Trophoblast cell (in vitro differentiated cells and primary cell): ENCODE measurements at regions not wholly inside any gene's neighbourhood (a gene's known extent, or its start where the extent isn't known, plus 50 kb on each side); places are given as distances from the start of the nearest gene placed in this dataset.

Experiments
- DNase-seq, 2 donors: peaks; one replicate each; pipeline ENCODE4 v3.0.0-alpha.2; 2016
- H2AFZ ChIP-seq: 2 replicates; pipeline ENCODE4 v1.6.1; 2013; ENCODE audit warnings: low read length, moderate library complexity, mild to moderate bottlenecking; ENCODE audit not compliant: insufficient read depth, poor library complexity
- H2AK5ac ChIP-seq: 2 replicates; pipeline ENCODE4 v1.6.1; 2013; ENCODE audit warnings: mild to moderate bottlenecking, low read length
- H2BK120ac ChIP-seq: 2 replicates; pipeline ENCODE4 v1.6.1; 2013; ENCODE audit warnings: low read length, mild to moderate bottlenecking, moderate library complexity; ENCODE audit not compliant: insufficient read depth, poor library complexity
- H2BK12ac ChIP-seq: 2 replicates; pipeline ENCODE4 v1.6.1; 2013; ENCODE audit warnings: mild to moderate bottlenecking, low read length, moderate library complexity
- H2BK5ac ChIP-seq: 2 replicates; pipeline ENCODE4 v1.6.1; 2013; ENCODE audit warnings: low read length, low read depth, moderate library complexity, mild to moderate bottlenecking; ENCODE audit not compliant: poor library complexity
- H3K14ac ChIP-seq: 2 replicates; pipeline ENCODE4 v1.6.1; 2013; ENCODE audit warnings: mild to moderate bottlenecking, low read length
- H3K18ac ChIP-seq: 2 replicates; pipeline ENCODE4 v1.6.1; 2013; ENCODE audit warnings: mild to moderate bottlenecking, low read length
- H3K23ac ChIP-seq: 2 replicates; pipeline ENCODE4 v1.6.1; 2013; ENCODE audit warnings: low read length
- H3K27ac ChIP-seq: 2 replicates; pipeline ENCODE4 v1.5.1; 2013; ENCODE audit warnings: low read depth, mild to moderate bottlenecking, inconsistent platforms, low read length, moderate library complexity
- H3K27me3 ChIP-seq: 2 replicates; pipeline ENCODE4 v1.6.1; 2013; ENCODE audit warnings: inconsistent platforms, mild to moderate bottlenecking, low read length, moderate library complexity; ENCODE audit not compliant: insufficient read depth
- H3K36me3 ChIP-seq, 2 experiments: 1 replicate in 1 of 2; 2 replicates in 1 of 2; pipeline ENCODE4 v1.6.1; 2013; ENCODE audit warnings: low read length in 2 of 2, mild to moderate bottlenecking in 2 of 2, moderate library complexity in 1 of 2; ENCODE audit not compliant: insufficient read depth in 2 of 2, control insufficient read depth in 1 of 2
- H3K4ac ChIP-seq: 2 replicates; pipeline ENCODE4 v1.6.1; 2013; ENCODE audit warnings: low read depth, mild to moderate bottlenecking, low read length, moderate library complexity
- H3K4me1 ChIP-seq, 2 experiments: 1 replicate in 1 of 2; 2 replicates in 1 of 2; pipeline ENCODE4 v1.6.1; 2013; ENCODE audit warnings: low read length in 2 of 2, mild to moderate bottlenecking in 2 of 2, moderate library complexity in 1 of 2; ENCODE audit not compliant: insufficient read depth in 2 of 2, control insufficient read depth in 1 of 2
- H3K4me2 ChIP-seq: 2 replicates; pipeline ENCODE4 v1.6.1; 2013; ENCODE audit warnings: inconsistent platforms, mild to moderate bottlenecking, low read length, moderate library complexity
- H3K4me3 ChIP-seq: 2 replicates; pipeline ENCODE4 v1.5.1; 2013; ENCODE audit warnings: mild to moderate bottlenecking, low read depth, low read length, inconsistent platforms
- H3K79me1 ChIP-seq: one replicate; pipeline ENCODE4 v1.6.1; 2013; ENCODE audit warnings: low read length
- H3K79me2 ChIP-seq: 2 replicates; pipeline ENCODE4 v1.6.1; 2013; ENCODE audit warnings: low read length, mild to moderate bottlenecking; ENCODE audit not compliant: control insufficient read depth, insufficient read depth, poor library complexity
- H3K9ac ChIP-seq: 2 replicates; pipeline ENCODE4 v1.6.1; 2013; ENCODE audit warnings: mild to moderate bottlenecking, low read length
- H3K9me3 ChIP-seq: 2 replicates; pipeline ENCODE4 v1.6.1; 2013; ENCODE audit warnings: low read depth, mild to moderate bottlenecking, control low read depth, inconsistent platforms, low read length; ENCODE audit not compliant: insufficient read depth
- H4K12ac ChIP-seq: 2 replicates; pipeline ENCODE4 v1.6.1; 2013; ENCODE audit warnings: low read depth, mild to moderate bottlenecking, low read length, moderate library complexity
- H4K8ac ChIP-seq: 2 replicates; pipeline ENCODE4 v1.6.1; 2013; ENCODE audit warnings: low read depth, mild to moderate bottlenecking, low read length, moderate library complexity
- H4K91ac ChIP-seq: one replicate; pipeline ENCODE4 v1.6.1; 2013; ENCODE audit warnings: low read depth, mild to moderate bottlenecking, low read length, moderate library complexity
- WGBS: extraction: QIAGEN DNeasy Blood & Tissue Kit; methylation state at CpG from one replicate; pipeline ENCODE4 v1.1.7; 2013; ENCODE audit warnings: missing lambda C conversion rate; ENCODE audit not compliant: insufficient read length, insufficient coverage; ENCODE audit errors: extremely low coverage; 5-methylcytosine and 5-hydroxymethylcytosine counted together

DNA sequence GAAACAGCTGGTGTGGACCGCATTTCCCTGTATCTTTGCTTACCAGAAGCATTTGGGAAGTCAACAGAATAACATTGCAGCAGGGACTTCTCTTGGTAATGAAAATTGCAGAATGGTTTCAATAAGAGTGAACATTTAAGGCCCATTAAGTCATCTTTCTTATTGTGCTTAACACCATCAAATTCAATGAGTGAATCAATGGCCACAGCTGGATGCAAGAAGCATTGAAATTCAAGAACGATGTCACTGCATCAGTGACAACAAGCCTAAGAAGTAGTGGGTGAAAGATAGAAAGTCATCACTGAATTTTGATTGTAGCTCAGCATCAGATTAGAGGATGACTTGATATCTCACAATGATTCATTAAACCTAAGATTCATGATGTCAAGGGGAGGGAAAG is 93.9 kb upstream of the GPM6A start:
- H3K79me2 ChIP-seq: no peaks in the 10 kb centered on the region
- H3K4me3 ChIP-seq: no peak overlapping the region
- DNase-seq: no peak
- H3K14ac ChIP-seq: no peak overlapping the region
- H4K8ac ChIP-seq: no peak overlapping the region
- H3K36me3 ChIP-seq: no peaks in the 10 kb centered on the region
- no peak overlapping the region for H3K4ac ChIP-seq
- no peak overlapping the region for H2BK12ac ChIP-seq
- H3K9ac ChIP-seq: no peak overlapping the region
- no peaks in the 10 kb centered on the region for H3K27me3 ChIP-seq
- H4K12ac ChIP-seq: no peak overlapping the region
- no peak overlapping the region for H3K27ac ChIP-seq
- no peak overlapping the region for H3K4me2 ChIP-seq
- H4K91ac ChIP-seq: no peak overlapping the region
- H3K18ac ChIP-seq: no peak overlapping the region
- no peaks in the 10 kb centered on the region for H3K4me1 ChIP-seq
- no peak overlapping the region for H2BK120ac ChIP-seq
- no peak overlapping the region for H2AFZ ChIP-seq
- no peaks in the 10 kb centered on the region for H3K79me1 ChIP-seq
- H2AK5ac ChIP-seq: no peak overlapping the region
- no peaks in the 10 kb centered on the region for H3K9me3 ChIP-seq
- WGBS: no CpG with 5 or more reads among the region's 2 CpGs
- H2BK5ac ChIP-seq: no peak overlapping the region
- no peak overlapping the region for H3K23ac ChIP-seq

DNA sequence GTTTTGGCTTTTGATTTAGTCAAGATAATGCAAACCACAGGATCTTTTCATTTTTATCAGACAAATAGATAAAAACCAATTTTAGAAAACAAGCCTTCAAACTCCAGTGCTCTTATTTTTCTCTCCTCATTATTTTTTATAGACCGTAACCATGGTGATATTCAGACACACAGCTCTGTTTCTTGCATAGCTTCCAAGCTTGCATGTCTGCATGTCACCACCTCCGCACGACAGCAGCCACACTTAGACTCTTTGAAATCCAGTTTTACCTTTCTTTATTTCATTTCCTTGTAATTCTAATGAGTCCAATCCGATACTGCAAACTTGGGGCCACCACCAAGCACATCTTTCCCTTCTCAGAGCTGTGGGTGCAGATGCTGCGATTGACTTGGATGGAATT is 94.3 kb upstream of the GPM6A start:
- H3K27me3 ChIP-seq: no peaks in the 10 kb centered on the region
- H3K27ac ChIP-seq: no peak overlapping the region
- no peak overlapping the region for H4K91ac ChIP-seq
- no peak overlapping the region for H2BK12ac ChIP-seq
- no peaks in the 10 kb centered on the region for H3K9me3 ChIP-seq
- no peak overlapping the region for H3K4me2 ChIP-seq
- no peak overlapping the region for H4K12ac ChIP-seq
- H3K23ac ChIP-seq: no peak overlapping the region
- H3K4me3 ChIP-seq: no peak overlapping the region
- no peak overlapping the region for H2AFZ ChIP-seq
- no peak overlapping the region for H3K9ac ChIP-seq
- no peaks in the 10 kb centered on the region for H3K4me1 ChIP-seq
- H3K14ac ChIP-seq: no peak overlapping the region
- no peak overlapping the region for H3K18ac ChIP-seq
- no peaks in the 10 kb centered on the region for H3K36me3 ChIP-seq
- H3K79me2 ChIP-seq: no peaks in the 10 kb centered on the region
- H3K79me1 ChIP-seq: no peaks in the 10 kb centered on the region
- H4K8ac ChIP-seq: no peak overlapping the region
- no peak overlapping the region for H2AK5ac ChIP-seq
- no peak for DNase-seq
- H3K4ac ChIP-seq: no peak overlapping the region
- no peak overlapping the region for H2BK5ac ChIP-seq
- no CpG with 5 or more reads among the region's 5 CpGs for whole genome bisulfite sequencing
- H2BK120ac ChIP-seq: no peak overlapping the region

DNA sequence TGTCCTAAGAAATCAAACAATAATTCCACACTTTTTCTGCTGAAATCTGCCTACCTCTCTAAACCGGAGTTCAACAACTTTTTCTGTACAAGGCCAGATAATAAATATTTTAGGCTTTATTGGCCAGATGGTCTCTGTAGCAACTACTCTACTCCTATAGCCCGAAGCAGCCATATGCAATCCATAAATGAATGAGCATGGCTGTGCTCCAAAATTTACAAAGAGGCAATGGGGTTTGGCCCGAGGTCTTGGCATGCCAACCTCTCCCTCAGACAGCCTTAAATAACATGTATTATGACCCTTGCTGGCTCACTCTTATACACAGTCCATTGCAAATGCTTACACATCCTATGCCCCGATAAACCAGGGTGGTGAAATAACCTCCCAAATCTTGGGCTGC is 98.6 kb upstream of the GPM6A start:
- Histone ChIP-seq H2BK12ac (no peak overlapping the region), H3K4me3 (no peak overlapping the region), H2AFZ (no peak overlapping the region), H4K8ac (no peak overlapping the region), H3K79me2 (no peaks in the 10 kb centered on the region), H3K23ac (no peak overlapping the region), H3K79me1 (no peaks in the 10 kb centered on the region), H2BK5ac (no peak overlapping the region), H3K27me3 (no peaks in the 10 kb centered on the region), H3K4me2 (no peak overlapping the region), H2BK120ac (no peak overlapping the region), H2AK5ac (no peak overlapping the region), H3K9ac (no peak overlapping the region), H3K27ac (no peak overlapping the region), H3K4ac (no peak overlapping the region), H3K14ac (no peak overlapping the region), H3K4me1 (no peaks in the 10 kb centered on the region), H4K91ac (no peak overlapping the region), H3K9me3 (no peaks in the 10 kb centered on the region), H4K12ac (no peak overlapping the region), H3K18ac (no peak overlapping the region), H3K36me3 (no peaks in the 10 kb centered on the region)
- DNase-seq: no peak
- WGBS: no CpG with 5 or more reads among the region's 4 CpGs

DNA sequence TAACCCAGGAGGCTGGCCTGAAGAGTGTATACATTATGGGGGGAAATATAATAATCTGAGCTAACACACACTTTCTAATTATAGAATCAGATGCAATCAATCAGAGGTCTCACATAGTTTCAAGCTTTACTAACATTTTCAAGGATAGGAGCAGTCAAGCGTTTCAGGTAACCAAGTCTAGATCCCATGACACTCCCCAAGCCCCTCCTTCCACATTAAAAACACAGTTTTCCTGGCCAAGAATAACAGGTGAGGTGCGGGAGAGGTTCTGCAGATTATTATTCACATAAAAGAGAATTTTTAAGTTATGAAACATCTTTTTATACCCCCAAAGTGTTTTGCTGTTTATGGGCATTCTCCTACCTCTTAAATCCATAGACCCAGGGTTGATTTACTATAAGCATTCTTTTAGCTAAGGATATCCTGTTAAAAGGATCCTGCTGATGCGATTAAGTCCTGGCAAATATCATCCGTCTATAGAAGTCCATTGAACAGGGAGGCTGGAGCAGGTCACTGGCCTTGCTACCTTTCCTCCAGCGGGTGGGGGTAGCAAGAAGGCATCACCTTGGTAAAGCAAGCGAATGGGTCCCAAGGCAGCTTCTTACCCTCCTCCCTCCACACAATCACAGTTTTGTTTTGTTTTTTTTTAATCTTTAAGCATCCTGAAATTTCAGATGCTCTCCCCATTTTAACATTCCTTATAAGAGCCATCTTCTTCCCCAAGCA is 104.7 kb upstream of the GPM6A start:
- no peaks in the 10 kb centered on the region for H3K27me3 ChIP-seq
- H3K14ac ChIP-seq: no peak overlapping the region
- no peaks in the 10 kb centered on the region for H3K36me3 ChIP-seq
- H3K4me2 ChIP-seq: no peak overlapping the region
- no CpG with 5 or more reads among the region's 6 CpGs for WGBS
- H3K4me3 ChIP-seq: no peak overlapping the region
- H3K4ac ChIP-seq: no peak overlapping the region
- H3K79me2 ChIP-seq: no peaks in the 10 kb centered on the region
- no peak overlapping the region for H3K23ac ChIP-seq
- H3K27ac ChIP-seq: no peak overlapping the region
- no peak overlapping the region for H3K18ac ChIP-seq
- H2AFZ ChIP-seq: no peak overlapping the region
- no peaks in the 10 kb centered on the region for H3K4me1 ChIP-seq
- no peaks in the 10 kb centered on the region for H3K79me1 ChIP-seq
- no peak overlapping the region for H4K8ac ChIP-seq
- H4K91ac ChIP-seq: no peak overlapping the region
- no peak for DNase-seq
- no peak overlapping the region for H3K9ac ChIP-seq
- no peak overlapping the region for H4K12ac ChIP-seq
- no peak overlapping the region for H2AK5ac ChIP-seq
- H3K9me3 ChIP-seq: no peaks in the 10 kb centered on the region
- H2BK120ac ChIP-seq: no peak overlapping the region
- no peak overlapping the region for H2BK12ac ChIP-seq
- no peak overlapping the region for H2BK5ac ChIP-seq
